ENCODE measurements at regions not wholly inside any gene's neighbourhood (a gene's known extent, or its start where the extent isn't known, plus 50 kb on each side); places are given as distances from the start of the nearest gene placed in this dataset.
A peak's percentile ranks its signal among the peaks of the same experiment; 100 is the strongest.

DNA sequence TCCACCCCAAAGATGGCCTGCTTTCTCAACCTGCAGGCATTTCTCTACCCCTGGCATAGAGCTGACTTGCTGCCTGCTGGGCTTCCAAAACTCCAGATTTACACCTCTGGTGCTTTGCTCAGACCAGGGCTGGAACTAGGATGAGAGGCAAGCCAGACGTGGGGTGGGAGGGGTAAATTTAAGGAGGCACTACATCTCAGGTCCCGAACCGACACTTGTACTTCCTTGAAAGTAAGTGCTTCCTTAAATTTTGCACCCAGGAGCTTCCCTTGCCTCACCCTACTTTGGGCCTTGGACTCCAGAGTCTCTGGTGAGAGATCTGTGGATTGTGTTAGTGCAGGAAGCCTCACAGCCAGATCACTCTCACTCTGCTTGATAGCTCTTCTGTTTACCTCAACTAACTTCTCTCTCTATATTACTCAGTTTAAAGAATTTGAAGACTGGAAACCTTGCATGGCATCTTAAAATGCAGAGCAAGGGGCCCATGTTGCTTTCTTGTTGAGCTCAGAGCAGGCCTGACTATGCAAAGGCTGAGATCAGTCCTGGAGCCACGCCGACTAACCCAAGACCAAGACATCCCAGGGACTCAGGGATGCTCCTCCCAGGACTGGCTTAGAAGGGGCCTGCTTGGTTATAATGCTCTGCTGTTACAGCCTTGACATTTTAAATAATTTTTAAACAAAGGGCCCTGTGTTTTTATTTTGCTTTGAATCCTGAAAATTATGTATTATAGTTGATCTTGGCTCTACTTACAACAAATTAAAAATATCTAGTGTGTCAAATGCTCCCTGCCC lies 145.0 kb upstream of the LEF1 start:
- no peak overlapping the region for H4K5ac ChIP-seq (ENCODE audit: low read length)
- no peak overlapping the region for H3K4ac ChIP-seq (ENCODE audit: low read depth, low read length)
- no CpG with 5 or more reads among the region's 5 CpGs for whole genome bisulfite sequencing (ENCODE audit: extremely low coverage, insufficient coverage, low lambda C conversion rate)

GRCh38 chr4:108311313-108311712 lies 142.6 kb upstream of the LEF1 start:
- Histone ChIP-seq H3K4me3 (ENCODE audit: low read length) (no peak overlapping the region), H3K9ac (ENCODE audit: low read length) (no peak overlapping the region), H3K4ac (ENCODE audit: low read depth, low read length) (no peak overlapping the region), H3K79me2 (ENCODE audit: control insufficient read depth, insufficient read depth, low read length) (no peaks in the 10 kb centered on the region), H2BK5ac (ENCODE audit: low read length) (no peak overlapping the region), H3K18ac (ENCODE audit: low read length) (no peak overlapping the region), H3K4me2 (ENCODE audit: low read length) (no peak overlapping the region), H2BK120ac (ENCODE audit: low read depth, low read length) (no peak overlapping the region), H3K36me3 (ENCODE audit: control insufficient read depth, insufficient read depth, low read length) (no peaks in the 10 kb centered on the region), H4K8ac (ENCODE audit: low read depth, low read length) (no peak overlapping the region), H3K27me3 (ENCODE audit: insufficient read depth, low read length, poor library complexity) (no peaks in the 10 kb centered on the region), H3K4me1 (ENCODE audit: control insufficient read depth, low read depth, low read length) (peaks cover 2% of the 10 kb centered on the region), H2AK5ac (ENCODE audit: low read length) (no peak overlapping the region), H3K56ac (ENCODE audit: low read length) (no peak overlapping the region), H3K23ac (ENCODE audit: low read length) (no peak overlapping the region), H4K5ac (ENCODE audit: low read length) (no peak overlapping the region), H2BK15ac (replicated peaks; ENCODE audit: low read depth) (no peak overlapping the region), H3K79me1 (ENCODE audit: low read length) (no peaks in the 10 kb centered on the region), H3K27ac (ENCODE audit: low read depth, low read length) (no peak overlapping the region)
- WGBS (ENCODE audit: extremely low coverage, insufficient coverage, low lambda C conversion rate): 100% methylated on average over 1 of the region's 1 CpG
- no peak for DNase-seq

More for the DNA sequence above, 145.0 kb upstream of the LEF1 start:
- no peak overlapping the region for H3K18ac ChIP-seq (ENCODE audit: low read length)
- no peak overlapping the region for H2AK5ac ChIP-seq (ENCODE audit: low read length)
- H3K79me1 ChIP-seq (ENCODE audit: low read length): no peaks in the 10 kb centered on the region
- H3K36me3 ChIP-seq (ENCODE audit: control insufficient read depth, insufficient read depth, low read length): no peaks in the 10 kb centered on the region
- H2BK120ac ChIP-seq (ENCODE audit: low read depth, low read length): no peak overlapping the region
- H2BK5ac ChIP-seq (ENCODE audit: low read length): no peak overlapping the region
- peak; percentile 85 for DNase-seq
- H3K79me2 ChIP-seq (ENCODE audit: control insufficient read depth, insufficient read depth, low read length): no peaks in the 10 kb centered on the region
- H3K4me1 ChIP-seq (ENCODE audit: control insufficient read depth, low read depth, low read length): peaks cover 2% of the 10 kb centered on the region
- H3K4me3 ChIP-seq (ENCODE audit: low read length): no peak overlapping the region
- H3K27ac ChIP-seq (ENCODE audit: low read depth, low read length): no peak overlapping the region
- no peak overlapping the region for H2BK15ac ChIP-seq (replicated peaks; ENCODE audit: low read depth)
- no peak overlapping the region for H3K56ac ChIP-seq (ENCODE audit: low read length)
- H3K27me3 ChIP-seq (ENCODE audit: insufficient read depth, low read length, poor library complexity): no peaks in the 10 kb centered on the region
- H3K4me2 ChIP-seq (ENCODE audit: low read length): no peak overlapping the region
- H3K23ac ChIP-seq (ENCODE audit: low read length): no peak overlapping the region
- no peak overlapping the region for H3K9ac ChIP-seq (ENCODE audit: low read length)
- no peak overlapping the region for H4K8ac ChIP-seq (ENCODE audit: low read depth, low read length)

DNA sequence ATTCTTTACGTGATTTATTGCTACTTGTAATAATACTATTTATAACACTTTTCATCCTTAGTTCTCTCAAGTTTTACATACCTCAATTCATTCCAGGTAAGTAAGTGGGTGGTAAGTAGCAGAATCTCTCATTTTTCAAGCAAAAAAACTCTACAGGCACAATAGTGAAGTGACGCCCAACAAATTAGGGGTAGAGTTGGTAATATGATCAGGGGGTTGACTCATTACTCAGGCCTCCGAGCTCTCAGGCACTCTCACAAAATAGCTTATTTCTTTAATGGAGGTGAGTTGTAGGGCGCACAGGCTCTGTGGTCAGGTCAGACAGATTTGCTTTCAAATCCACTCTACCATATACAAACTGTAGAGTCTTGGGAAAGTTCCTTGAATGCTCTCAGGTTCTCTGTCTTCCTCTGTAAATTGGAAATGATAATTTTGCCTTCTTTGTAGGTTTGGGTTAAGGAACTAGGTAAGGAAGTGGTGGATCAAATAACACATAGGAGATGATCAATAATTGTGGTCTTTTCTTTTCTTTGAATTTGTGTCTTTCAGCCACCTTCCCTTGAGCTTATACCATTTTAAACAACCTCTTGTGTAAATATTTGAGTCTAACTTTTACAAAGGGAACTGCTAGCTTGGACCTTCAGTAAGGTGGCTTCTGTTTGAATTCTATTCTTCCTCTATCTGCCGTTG lies 134.9 kb upstream of the LEF1 start:
- no peak overlapping the region for H4K5ac ChIP-seq (ENCODE audit: low read length)
- no peaks in the 10 kb centered on the region for H3K36me3 ChIP-seq (ENCODE audit: control insufficient read depth, insufficient read depth, low read length)
- no peak overlapping the region for H3K4me3 ChIP-seq (ENCODE audit: low read length)
- no peaks in the 10 kb centered on the region for H3K79me1 ChIP-seq (ENCODE audit: low read length)
- no peak overlapping the region for H2BK5ac ChIP-seq (ENCODE audit: low read length)
- H3K4ac ChIP-seq (ENCODE audit: low read depth, low read length): no peak overlapping the region
- no peaks in the 10 kb centered on the region for H3K79me2 ChIP-seq (ENCODE audit: control insufficient read depth, insufficient read depth, low read length)
- no peak overlapping the region for H2AK5ac ChIP-seq (ENCODE audit: low read length)
- no peak overlapping the region for H2BK15ac ChIP-seq (replicated peaks; ENCODE audit: low read depth)
- H3K4me2 ChIP-seq (ENCODE audit: low read length): no peak overlapping the region
- peaks cover 3% of the 10 kb centered on the region for H3K4me1 ChIP-seq (ENCODE audit: control insufficient read depth, low read depth, low read length)
- WGBS (ENCODE audit: extremely low coverage, insufficient coverage, low lambda C conversion rate): 100% methylated on average over 1 of the region's 5 CpGs
- no peak overlapping the region for H2BK120ac ChIP-seq (ENCODE audit: low read depth, low read length)
- H4K8ac ChIP-seq (ENCODE audit: low read depth, low read length): no peak overlapping the region
- H3K18ac ChIP-seq (ENCODE audit: low read length): no peak overlapping the region
- H3K56ac ChIP-seq (ENCODE audit: low read length): no peak overlapping the region
- no peaks in the 10 kb centered on the region for H3K27me3 ChIP-seq (ENCODE audit: insufficient read depth, low read length, poor library complexity)
- no peak overlapping the region for H3K27ac ChIP-seq (ENCODE audit: low read depth, low read length)
- no peak overlapping the region for H3K23ac ChIP-seq (ENCODE audit: low read length)
- no peak overlapping the region for H3K9ac ChIP-seq (ENCODE audit: low read length)
- DNase-seq: peak; percentile 49

- no CpG with 5 or more reads among the region's 1 CpG for WGBS (ENCODE audit: extremely low coverage, insufficient coverage, low lambda C conversion rate)
- Histone ChIP-seq H3K4ac (ENCODE audit: low read depth, low read length) (no peak overlapping the region), H2BK120ac (ENCODE audit: low read depth, low read length) (no peak overlapping the region), H3K27ac (ENCODE audit: low read depth, low read length) (no peak overlapping the region), H2BK5ac (ENCODE audit: low read length) (no peak overlapping the region), H3K36me3 (ENCODE audit: control insufficient read depth, insufficient read depth, low read length) (no peaks in the 10 kb centered on the region), H3K18ac (ENCODE audit: low read length) (no peak overlapping the region), H4K8ac (ENCODE audit: low read depth, low read length) (no peak overlapping the region), H3K79me2 (ENCODE audit: control insufficient read depth, insufficient read depth, low read length) (no peaks in the 10 kb centered on the region), H3K23ac (ENCODE audit: low read length) (no peak overlapping the region), H3K27me3 (ENCODE audit: insufficient read depth, low read length, poor library complexity) (no peaks in the 10 kb centered on the region), H4K5ac (ENCODE audit: low read length) (no peak overlapping the region), H3K9ac (ENCODE audit: low read length) (no peak overlapping the region), H3K79me1 (ENCODE audit: low read length) (no peaks in the 10 kb centered on the region), H3K4me1 (ENCODE audit: control insufficient read depth, low read depth, low read length) (peaks cover 3% of the 10 kb centered on the region), H2BK15ac (replicated peaks; ENCODE audit: low read depth) (no peak overlapping the region), H3K4me3 (ENCODE audit: low read length) (no peak overlapping the region), H3K56ac (ENCODE audit: low read length) (no peak overlapping the region), H3K4me2 (ENCODE audit: low read length) (no peak overlapping the region), H2AK5ac (ENCODE audit: low read length) (no peak overlapping the region)
- DNase-seq: peak; percentile 42
These were observed 133.0 kb upstream of the LEF1 start for GRCh38 chr4:108301545-108302251.

GRCh38 chr4:108297605-108298004 lies 128.9 kb upstream of the LEF1 start:
- H3K23ac ChIP-seq (ENCODE audit: low read length): no peak overlapping the region
- no peak overlapping the region for H2BK5ac ChIP-seq (ENCODE audit: low read length)
- no peak overlapping the region for H3K9ac ChIP-seq (ENCODE audit: low read length)
- H3K27ac ChIP-seq (ENCODE audit: low read depth, low read length): no peak overlapping the region
- no peaks in the 10 kb centered on the region for H3K36me3 ChIP-seq (ENCODE audit: control insufficient read depth, insufficient read depth, low read length)
- no peaks in the 10 kb centered on the region for H3K79me1 ChIP-seq (ENCODE audit: low read length)
- DNase-seq: no peak
- no peak overlapping the region for H4K5ac ChIP-seq (ENCODE audit: low read length)
- no peak overlapping the region for H3K4me2 ChIP-seq (ENCODE audit: low read length)
- H3K79me2 ChIP-seq (ENCODE audit: control insufficient read depth, insufficient read depth, low read length): no peaks in the 10 kb centered on the region
- H3K4me1 ChIP-seq (ENCODE audit: control insufficient read depth, low read depth, low read length): no peaks in the 10 kb centered on the region
- no peak overlapping the region for H2AK5ac ChIP-seq (ENCODE audit: low read length)
- H3K4me3 ChIP-seq (ENCODE audit: low read length): no peak overlapping the region
- no peak overlapping the region for H3K18ac ChIP-seq (ENCODE audit: low read length)
- no peak overlapping the region for H2BK15ac ChIP-seq (replicated peaks; ENCODE audit: low read depth)
- H3K4ac ChIP-seq (ENCODE audit: low read depth, low read length): no peak overlapping the region
- no peak overlapping the region for H4K8ac ChIP-seq (ENCODE audit: low read depth, low read length)
- no peak overlapping the region for H3K56ac ChIP-seq (ENCODE audit: low read length)
- WGBS (ENCODE audit: extremely low coverage, insufficient coverage, low lambda C conversion rate): no CpG with 5 or more reads among the region's 2 CpGs
- H2BK120ac ChIP-seq (ENCODE audit: low read depth, low read length): no peak overlapping the region
- no peaks in the 10 kb centered on the region for H3K27me3 ChIP-seq (ENCODE audit: insufficient read depth, low read length, poor library complexity)
